ENCODE measurements at regions not wholly inside any gene's neighbourhood (a gene's known extent, or its start where the extent isn't known, plus 50 kb on each side); places are given as distances from the start of the nearest gene placed in this dataset.
A peak's percentile ranks its signal among the peaks of the same experiment; 100 is the strongest.
"Not testable (repeated sequence)": the region's sequence is repeated elsewhere in the genome, so short reads cannot be mapped to it uniquely, and the experiment has no call there.

DNA sequence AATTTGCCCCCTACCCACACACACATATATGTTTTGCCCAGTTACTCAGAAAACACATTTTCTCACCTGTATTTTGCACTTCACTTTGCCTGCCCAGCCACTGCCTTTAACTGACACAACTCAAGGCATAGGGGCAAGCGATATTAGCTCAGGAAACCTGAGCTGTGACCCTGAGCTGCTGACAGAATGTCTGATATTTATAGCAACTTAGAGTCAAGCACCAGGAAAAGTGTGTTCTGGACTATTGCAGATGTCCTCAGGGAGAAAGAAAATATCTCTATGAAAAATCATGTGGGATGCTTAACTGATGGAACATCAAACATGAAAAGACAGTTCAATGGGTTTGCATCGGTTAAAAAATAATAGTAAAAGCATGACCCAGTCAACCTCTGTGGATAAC lies 63.9 kb upstream of the SLC35C1 start:
- TF ChIP-seq POLR2AphosphoS5 (IDR thresholded peaks at IDR 0.05), result no peak
- no peak for TF ChIP-seq POLR2A (IDR thresholded peaks at IDR 0.05)
- TF ChIP-seq, protein P1, sequence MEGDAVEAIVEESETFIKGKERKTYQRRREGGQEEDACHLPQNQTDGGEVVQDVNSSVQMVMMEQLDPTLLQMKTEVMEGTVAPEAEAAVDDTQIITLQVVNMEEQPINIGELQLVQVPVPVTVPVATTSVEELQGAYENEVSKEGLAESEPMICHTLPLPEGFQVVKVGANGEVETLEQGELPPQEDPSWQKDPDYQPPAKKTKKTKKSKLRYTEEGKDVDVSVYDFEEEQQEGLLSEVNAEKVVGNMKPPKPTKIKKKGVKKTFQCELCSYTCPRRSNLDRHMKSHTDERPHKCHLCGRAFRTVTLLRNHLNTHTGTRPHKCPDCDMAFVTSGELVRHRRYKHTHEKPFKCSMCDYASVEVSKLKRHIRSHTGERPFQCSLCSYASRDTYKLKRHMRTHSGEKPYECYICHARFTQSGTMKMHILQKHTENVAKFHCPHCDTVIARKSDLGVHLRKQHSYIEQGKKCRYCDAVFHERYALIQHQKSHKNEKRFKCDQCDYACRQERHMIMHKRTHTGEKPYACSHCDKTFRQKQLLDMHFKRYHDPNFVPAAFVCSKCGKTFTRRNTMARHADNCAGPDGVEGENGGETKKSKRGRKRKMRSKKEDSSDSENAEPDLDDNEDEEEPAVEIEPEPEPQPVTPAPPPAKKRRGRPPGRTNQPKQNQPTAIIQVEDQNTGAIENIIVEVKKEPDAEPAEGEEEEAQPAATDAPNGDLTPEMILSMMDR (IDR thresholded peaks at IDR 0.05), result no peak
- TF ChIP-seq EP300 (IDR thresholded peaks at IDR 0.05), result no peak
- WGBS, 2 donors, result 58 to 66% methylated on average over 2 of the region's 2 CpGs
- ATAC-seq (ENCODE audit: low FRiP score in 2 of 2) (no peak), DNase-seq (no peak)
- Histone ChIP-seq H3K27ac (no peak overlapping the region), H3K9me3 (no peaks in the 10 kb centered on the region), H3K4me1 (peaks cover 0 to 6% (median 0%) of the 10 kb centered on the region in 4 donors), H3K4me3 (no peak overlapping the region), H3K36me3 (no peaks in the 10 kb centered on the region), H3K27me3 (no peaks in the 10 kb centered on the region)

DNA sequence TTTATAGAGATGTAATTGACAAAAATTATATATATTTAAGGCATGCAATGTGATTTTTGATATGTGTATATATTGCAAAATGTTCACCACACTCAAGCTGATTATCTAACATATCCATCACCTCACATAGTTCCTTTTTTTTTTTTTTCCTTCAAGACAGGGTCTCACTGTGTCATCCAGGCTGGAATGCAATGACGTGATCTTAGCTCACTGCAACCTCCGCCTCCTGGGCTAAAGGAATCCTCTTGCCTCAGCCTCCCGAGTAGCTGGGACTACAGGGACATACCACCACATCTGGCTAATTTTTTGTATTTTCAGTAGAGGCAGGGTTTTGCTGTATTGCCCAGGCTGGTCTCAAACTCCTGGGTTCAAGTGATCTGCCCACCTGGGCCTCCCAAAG lies 65.1 kb upstream of the SLC35C1 start:
- H3K9me3 ChIP-seq, result no peaks in the 10 kb centered on the region
- DNase-seq, result no peak
- H3K4me1 ChIP-seq, result peaks cover 0 to 6% (median 0%) of the 10 kb centered on the region in 4 donors
- TF ChIP-seq EP300 (IDR thresholded peaks at IDR 0.05) (no peak), POLR2A (IDR thresholded peaks at IDR 0.05) (no peak), POLR2AphosphoS5 (IDR thresholded peaks at IDR 0.05) (no peak)
- TF ChIP-seq, protein P1 (IDR thresholded peaks at IDR 0.05), result no peak
- no peaks in the 10 kb centered on the region for H3K36me3 ChIP-seq
- H3K4me3 ChIP-seq, result no peak overlapping the region
- no peak overlapping the region for H3K27ac ChIP-seq
- ATAC-seq (ENCODE audit: low FRiP score in 2 of 2), result no peak
- WGBS, 2 donors, result 84 to 90% methylated on average over 3 of the region's 3 CpGs
- no peaks in the 10 kb centered on the region for H3K27me3 ChIP-seq

DNA sequence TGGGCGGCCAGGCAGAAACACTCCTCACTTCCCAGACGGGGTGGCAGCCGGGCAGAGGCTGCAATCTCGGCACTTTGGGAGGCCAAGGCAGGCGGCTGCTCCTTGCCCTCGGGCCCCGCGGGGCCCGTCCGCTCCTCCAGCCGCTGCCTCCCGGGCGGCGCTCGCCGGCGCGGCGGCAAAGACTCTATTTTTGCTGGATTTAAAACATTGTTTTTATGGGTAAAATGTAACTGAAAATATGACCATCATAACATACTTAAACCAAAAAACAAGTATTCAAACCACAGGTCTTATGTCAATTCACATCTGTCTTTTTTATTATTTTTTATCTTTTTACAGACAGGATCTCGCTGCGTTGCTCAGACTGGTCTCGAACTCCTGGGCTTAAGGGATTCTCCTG lies 65.9 kb upstream of the SLC35C1 start:
- not testable (repeated sequence) for H3K9me3 ChIP-seq; H3K27ac ChIP-seq; H3K4me3 ChIP-seq; H3K36me3 ChIP-seq; H3K4me1 ChIP-seq; ATAC-seq (ENCODE audit: low FRiP score in 2 of 2); H3K27me3 ChIP-seq
- DNase-seq, result peak in 1 of 2 donors; percentile 52
- WGBS, 2 donors, result 93 to 95% methylated on average over 18 to 21 of the region's 22 CpGs

DNA sequence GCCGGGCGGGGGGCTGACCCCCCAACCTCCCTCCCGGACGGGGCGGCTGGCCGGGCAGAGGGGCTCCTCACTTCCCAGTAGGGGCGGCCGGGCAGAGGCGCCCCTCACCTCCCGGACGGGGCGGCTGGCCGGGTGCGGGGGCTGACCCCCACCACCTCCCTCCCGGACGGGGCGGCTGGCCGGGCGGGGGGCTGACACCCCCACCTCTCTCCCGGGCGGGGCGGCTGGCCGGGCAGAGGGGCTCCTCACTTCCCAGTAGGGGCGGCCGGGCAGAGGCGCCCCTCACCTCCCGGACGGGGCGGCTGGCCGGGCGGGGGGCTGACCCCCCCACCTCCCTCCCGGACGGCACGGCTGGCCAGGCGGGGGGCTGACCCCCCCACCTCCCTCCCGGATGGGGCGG lies 66.8 kb upstream of the SLC35C1 start:
- H3K27ac ChIP-seq, DNase-seq: not testable (repeated sequence)
- no CpG with 5 or more reads among the region's 37 CpGs for WGBS, 2 donors

DNA sequence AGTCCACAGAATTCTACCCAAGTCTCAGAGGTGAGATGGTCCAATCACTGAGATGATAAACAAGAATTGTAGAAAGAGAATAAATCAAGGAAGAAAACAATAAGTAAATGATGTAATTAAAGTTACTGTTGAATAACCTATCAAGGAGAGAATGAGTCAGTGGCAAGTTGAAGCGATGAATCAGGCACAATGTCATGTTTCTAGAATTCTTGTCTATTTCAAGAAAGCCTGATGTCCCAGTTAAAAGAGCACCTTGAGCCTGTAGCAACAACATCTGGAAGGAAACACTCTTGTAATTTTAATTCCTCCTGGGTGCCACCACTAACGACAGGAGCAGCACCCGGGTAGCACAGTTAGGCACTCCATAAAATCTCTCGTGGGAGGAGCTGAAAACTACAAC lies 67.9 kb upstream of the SLC35C1 start:
- WGBS, 2 donors, result 87 to 91% methylated on average over 4 of the region's 4 CpGs
- ATAC-seq (ENCODE audit: low FRiP score in 2 of 2), result no peak
- peaks cover 0 to 6% (median 0%) of the 10 kb centered on the region in 4 donors for H3K4me1 ChIP-seq
- H3K27ac ChIP-seq, result no peak overlapping the region
- DNase-seq, result no peak
- H3K9me3 ChIP-seq, result no peaks in the 10 kb centered on the region
- H3K27me3 ChIP-seq, result no peaks in the 10 kb centered on the region
- no peak overlapping the region for H3K4me3 ChIP-seq
- no peaks in the 10 kb centered on the region for H3K36me3 ChIP-seq
- TF ChIP-seq POLR2AphosphoS5 (IDR thresholded peaks at IDR 0.05) (no peak), POLR2A (IDR thresholded peaks at IDR 0.05) (no peak), EP300 (IDR thresholded peaks at IDR 0.05) (no peak)
- TF ChIP-seq, protein P1 (IDR thresholded peaks at IDR 0.05), result no peak

More for the DNA sequence above, 66.8 kb upstream of the SLC35C1 start:
- H3K4me1 ChIP-seq; H3K9me3 ChIP-seq; H3K36me3 ChIP-seq; ATAC-seq (ENCODE audit: low FRiP score in 2 of 2); H3K27me3 ChIP-seq; H3K4me3 ChIP-seq: not testable (repeated sequence)

DNA sequence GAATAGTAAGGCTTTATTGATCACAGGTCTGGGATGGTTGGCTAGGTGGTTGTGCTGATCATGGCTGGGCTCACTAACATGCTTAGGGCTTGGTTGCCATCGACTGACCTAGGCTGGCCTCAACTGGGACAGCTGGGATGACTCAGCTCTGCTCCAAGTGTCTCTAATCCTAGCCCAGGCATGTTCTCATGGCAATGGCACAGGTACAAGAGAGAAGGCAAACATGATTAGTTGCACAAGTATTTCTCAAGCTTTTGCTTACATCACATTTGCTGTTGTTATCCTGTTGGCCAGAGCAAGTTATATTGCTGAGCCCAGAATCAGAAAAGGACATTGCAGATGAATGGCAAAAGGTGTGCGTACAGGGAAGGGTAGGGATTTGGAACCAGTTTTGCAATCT lies 68.5 kb upstream of the SLC35C1 start:
- H3K4me3 ChIP-seq, result no peak overlapping the region
- DNase-seq, result peak in 1 of 2 donors; percentile 79
- no peak overlapping the region for H3K27ac ChIP-seq
- no peaks in the 10 kb centered on the region for H3K9me3 ChIP-seq
- TF ChIP-seq EP300 (IDR thresholded peaks at IDR 0.05) (peak in 1 of 4 donors; percentile 59), POLR2AphosphoS5 (IDR thresholded peaks at IDR 0.05) (peak in 1 of 2 donors; percentile 18), POLR2A (IDR thresholded peaks at IDR 0.05) (no peak)
- TF ChIP-seq, protein P1 (IDR thresholded peaks at IDR 0.05), result no peak
- 57 to 73% methylated on average over 2 of the region's 2 CpGs for WGBS, 2 donors
- H3K36me3 ChIP-seq, result no peaks in the 10 kb centered on the region
- no peaks in the 10 kb centered on the region for H3K27me3 ChIP-seq
- H3K4me1 ChIP-seq, result peaks cover 0 to 6% (median 0%) of the 10 kb centered on the region in 4 donors
- peak; percentile 65 to 90 for ATAC-seq (ENCODE audit: low FRiP score in 2 of 2)
